GM23248 (cell line): ENCODE measurements at regions not wholly inside any gene's neighbourhood (a gene's known extent, or its start where the extent isn't known, plus 50 kb on each side); places are given as distances from the start of the nearest gene placed in this dataset.

Source experiments
- EZH2 ChIP-seq: fragments of 200-600 bp; sonication (generic); IDR thresholded peaks from 2 replicates; pipeline ENCODE4 v1.6.1; 2018; ENCODE audit warnings: antibody characterized with exemption, mild to moderate bottlenecking; ENCODE audit not compliant: insufficient read depth, poor library complexity, severe bottlenecking
- EZH2phosphoT487 ChIP-seq: fragments of 200-600 bp; sonication (generic); IDR thresholded peaks from 2 replicates; pipeline ENCODE4 v1.6.1; 2018; ENCODE audit warnings: antibody characterized with exemption, moderate library complexity, mild to moderate bottlenecking, low read depth; ENCODE audit not compliant: insufficient read depth

DNA sequence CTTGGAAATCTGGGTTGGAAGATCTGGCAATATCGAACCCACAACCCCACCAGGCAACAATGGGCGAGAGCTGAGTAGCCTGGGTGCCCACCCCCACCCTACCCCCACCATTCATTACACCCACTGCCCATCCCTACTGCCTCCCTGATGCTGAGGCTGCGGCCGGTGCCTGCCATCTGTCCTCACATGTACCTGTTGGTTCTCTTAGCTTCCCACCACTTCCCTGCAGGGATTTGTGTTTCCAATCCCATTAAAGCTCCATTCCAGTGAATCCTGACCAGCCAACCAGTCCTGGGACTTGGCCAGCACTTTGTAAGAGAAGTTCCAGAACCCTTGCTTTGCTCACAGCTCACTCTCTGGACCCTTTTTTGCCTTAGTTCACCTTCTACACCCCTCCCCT is 163.0 kb upstream of the SH3BP4 start:
- TF ChIP-seq EZH2 (no peak), EZH2phosphoT487 (no peak)
